Esophagus squamous epithelium (tissue), 4 donors: ENCODE measurements at regions not wholly inside any gene's neighbourhood (a gene's known extent, or its start where the extent isn't known, plus 50 kb on each side); places are given as distances from the start of the nearest gene placed in this dataset.

Source experiments
- CTCF ChIP-seq, 6 experiments: fragments of 450-650 bp in 4 of 6; fragments of 200-600 bp in 2 of 6; sonication (generic) in 2 of 6; IDR thresholded peaks; one replicate each; pipeline ENCODE4 v1.5.1; 2016 to 2019; ENCODE audit warnings: antibody characterized with exemption in 6 of 6, mild to moderate bottlenecking in 4 of 6, moderate library complexity in 4 of 6
- POLR2A ChIP-seq, 4 donors: fragments of 450-650 bp; IDR thresholded peaks; one replicate each; pipeline ENCODE4 v1.6.1; 2017; ENCODE audit warnings: antibody characterized with exemption in 4 of 4, mild to moderate bottlenecking in 4 of 4, moderate library complexity in 3 of 4

GRCh38 chr2:550860-551567, 126.2 kb downstream of the TMEM18 start:
- TF ChIP-seq POLR2A (IDR thresholded peaks at IDR 0.05), result no peak
- TF ChIP-seq CTCF (IDR thresholded peaks at IDR 0.05), result no peak
